GM21367 (cell line): ENCODE measurements at regions not wholly inside any gene's neighbourhood (a gene's known extent, or its start where the extent isn't known, plus 50 kb on each side); places are given as distances from the start of the nearest gene placed in this dataset.
"Not testable (repeated sequence)": the region's sequence is repeated elsewhere in the genome, so short reads cannot be mapped to it uniquely, and the experiment has no call there.

ENCODE experiments used
- ATAC-seq: cut with Tn5 transposase; IDR thresholded peaks from one replicate; pipeline ENCODE4 v1.9.1; 2021; ENCODE audit not compliant: unreplicated experiment

DNA sequence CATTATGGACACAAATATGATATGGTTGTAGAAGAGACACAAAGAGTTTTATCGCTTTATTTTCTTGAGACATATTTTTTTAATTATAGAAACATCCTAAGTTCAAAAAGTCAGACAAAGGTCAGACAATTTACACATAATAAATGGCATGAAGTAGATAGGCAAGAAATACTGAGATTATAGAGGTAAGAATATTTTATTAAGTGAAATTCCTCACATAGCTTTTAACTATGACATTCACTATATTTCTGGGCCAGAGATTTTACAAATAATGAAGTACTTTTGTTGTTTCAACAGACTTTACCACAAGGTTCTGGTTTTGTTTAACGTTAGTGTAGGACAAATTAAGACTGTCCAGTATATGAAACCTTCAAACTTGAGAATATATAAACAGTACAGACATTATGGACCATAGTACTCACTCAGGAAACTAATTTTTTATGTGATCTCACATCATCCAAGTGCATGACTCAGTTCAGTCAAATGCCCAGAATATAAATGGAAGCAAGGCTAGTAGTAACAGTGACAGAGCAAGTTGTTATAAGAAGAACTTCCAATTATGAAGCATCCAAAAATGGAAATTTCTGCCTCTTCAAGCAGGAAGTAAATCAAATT is 394.8 kb downstream of the KCNJ2 start:
- ATAC-seq: no peak

DNA sequence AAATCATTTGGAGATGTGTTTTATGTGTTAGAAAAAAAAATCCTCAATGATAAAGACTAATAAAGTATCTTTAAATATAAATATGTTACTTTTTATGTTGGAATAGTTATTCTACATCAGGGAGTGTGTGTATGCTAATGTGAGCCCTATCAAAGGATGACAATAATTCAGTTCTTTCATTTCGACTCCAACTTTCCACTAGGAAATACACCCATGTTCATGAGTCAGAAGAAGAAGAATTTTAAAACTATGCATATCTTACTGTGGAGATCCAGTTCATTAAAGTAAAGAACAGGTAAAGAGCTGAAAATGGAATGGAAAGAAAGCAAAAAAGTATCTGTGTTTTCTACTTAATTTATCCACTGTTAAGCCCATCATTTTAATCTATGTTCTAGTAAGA is 399.8 kb downstream of the KCNJ2 start:
- ATAC-seq: no peak

DNA sequence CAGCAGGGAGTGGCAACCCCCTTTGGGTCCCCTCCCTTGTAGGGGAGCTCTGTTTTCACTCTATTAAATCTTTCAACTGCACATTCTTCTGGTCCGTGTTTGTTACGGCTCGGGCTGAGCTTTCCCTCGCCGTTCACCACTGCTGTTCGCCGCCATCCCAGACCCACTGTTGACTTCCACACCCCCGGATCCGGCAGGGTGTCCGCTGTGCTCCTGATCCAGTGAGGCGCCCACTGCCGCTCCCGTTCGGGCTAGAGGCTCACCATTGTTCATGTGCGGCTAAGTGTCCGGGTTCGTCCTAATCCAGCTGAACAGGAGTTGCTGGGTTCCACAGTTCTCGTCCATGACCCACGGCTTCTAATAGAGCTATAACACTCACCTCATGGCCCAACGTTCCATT is 408.1 kb downstream of the KCNJ2 start:
- ATAC-seq: no peak

DNA sequence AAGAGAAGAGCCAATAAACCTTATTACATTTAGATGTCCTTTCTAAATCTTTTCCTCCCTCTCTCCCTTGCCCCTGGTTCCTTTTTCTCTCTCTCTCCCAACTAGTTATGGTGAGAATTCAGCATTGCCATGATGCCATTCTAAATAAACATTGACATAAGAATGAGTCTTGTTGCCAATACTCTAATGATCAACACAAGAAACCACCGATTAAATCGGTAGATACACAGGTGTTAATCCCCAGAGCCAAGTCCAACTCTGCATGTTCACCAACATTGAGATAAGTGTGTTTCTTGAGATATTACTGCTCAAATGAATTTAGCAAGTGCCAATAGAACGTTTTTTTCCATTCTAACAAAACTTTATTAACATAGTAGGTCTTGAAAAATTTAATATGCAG is 412.1 kb downstream of the KCNJ2 start:
- no peak for ATAC-seq

DNA sequence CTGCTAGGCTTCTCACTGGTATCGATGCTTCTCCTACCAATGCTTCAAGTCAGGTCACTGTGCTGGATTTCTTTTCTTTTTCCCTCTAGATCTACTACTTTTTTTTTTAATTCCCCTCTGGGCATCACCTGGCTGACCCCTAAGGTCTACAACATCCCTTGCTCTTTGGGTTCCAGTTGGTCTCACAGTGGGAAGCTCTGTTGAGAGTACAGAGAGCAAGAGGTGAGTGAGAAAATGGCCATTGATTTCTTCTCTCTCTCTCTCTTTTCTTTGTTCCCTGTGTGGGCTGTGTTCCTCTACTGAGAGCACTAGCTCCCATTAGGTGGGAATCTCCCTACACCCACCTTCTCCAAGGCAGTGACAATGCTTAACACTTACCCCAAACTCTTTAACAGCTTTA is 413.4 kb downstream of the KCNJ2 start:
- ATAC-seq: no peak

DNA sequence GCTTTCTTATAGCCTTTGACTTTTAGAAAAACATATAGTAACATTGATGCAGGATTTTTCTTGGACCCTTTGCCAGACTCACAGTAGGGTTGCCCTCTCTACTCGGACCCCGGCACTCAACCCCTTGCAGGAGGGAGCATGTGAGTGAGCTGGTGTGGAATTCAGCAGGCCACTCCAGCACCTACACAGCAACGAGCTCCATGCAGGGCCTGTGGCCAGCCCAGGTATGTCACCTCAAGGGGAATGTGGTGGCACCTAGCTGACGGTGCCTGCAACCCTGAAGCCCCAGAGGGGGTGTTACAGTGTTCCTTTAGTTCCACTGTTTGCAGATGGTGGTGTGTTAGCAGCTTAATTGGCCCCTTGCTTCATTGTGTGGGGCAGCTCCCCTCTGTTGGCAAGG is 414.9 kb downstream of the KCNJ2 start:
- no peak for ATAC-seq

DNA sequence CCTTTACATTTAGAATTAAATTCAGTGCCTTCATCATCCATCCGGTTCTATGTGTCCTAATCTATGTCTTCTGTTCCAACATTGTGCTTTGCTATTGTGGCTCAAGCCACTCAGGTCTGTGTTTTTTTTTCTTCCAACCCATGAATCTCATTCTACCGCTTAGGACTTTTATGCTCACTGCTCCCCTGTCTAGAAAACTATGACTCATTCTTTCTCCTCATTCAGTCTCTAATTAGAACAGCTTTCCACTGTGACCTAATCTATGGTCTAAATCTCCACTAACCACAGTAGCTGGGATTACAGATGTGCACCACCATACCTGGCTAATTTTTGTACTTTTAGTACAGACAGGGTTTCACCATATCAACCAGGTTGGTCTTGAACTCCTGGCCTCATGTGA is 418.7 kb downstream of the KCNJ2 start:
- ATAC-seq: no peak

DNA sequence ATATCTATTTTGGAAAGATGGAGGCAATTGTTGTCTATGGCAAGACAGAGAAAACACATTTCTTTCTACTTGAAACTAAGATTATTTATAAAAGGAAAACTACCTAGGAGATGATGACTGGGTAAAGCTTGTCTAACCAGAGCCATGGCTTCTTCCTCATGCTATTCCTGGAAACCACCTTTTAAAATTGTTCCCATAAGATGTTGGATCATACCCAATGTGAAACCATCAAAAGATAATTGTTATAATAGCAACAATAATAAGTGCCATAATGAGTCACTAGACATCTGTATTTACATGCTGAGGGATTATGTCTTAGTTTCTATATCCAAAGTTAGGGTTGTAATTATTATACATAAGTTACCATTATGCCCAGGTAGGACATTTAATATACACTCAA is 428.4 kb downstream of the KCNJ2 start:
- no peak for ATAC-seq

DNA sequence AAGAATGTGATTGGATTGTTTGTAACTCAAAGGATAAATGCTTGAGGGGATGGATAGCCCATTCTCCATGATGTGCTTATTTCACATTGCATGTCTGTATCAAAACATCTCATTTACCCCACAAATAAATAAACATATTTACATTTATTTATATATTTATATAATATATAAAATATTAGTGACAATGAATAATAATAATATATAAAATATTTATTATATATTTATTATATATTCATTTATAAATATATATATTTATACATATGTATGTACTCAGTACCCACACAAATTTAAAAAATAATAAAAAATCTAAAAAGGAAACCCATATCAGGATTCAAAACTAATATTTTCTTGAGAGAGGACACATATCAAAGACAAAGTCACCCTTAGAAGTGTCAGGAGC is 429.9 kb downstream of the KCNJ2 start:
- no peak for ATAC-seq

DNA sequence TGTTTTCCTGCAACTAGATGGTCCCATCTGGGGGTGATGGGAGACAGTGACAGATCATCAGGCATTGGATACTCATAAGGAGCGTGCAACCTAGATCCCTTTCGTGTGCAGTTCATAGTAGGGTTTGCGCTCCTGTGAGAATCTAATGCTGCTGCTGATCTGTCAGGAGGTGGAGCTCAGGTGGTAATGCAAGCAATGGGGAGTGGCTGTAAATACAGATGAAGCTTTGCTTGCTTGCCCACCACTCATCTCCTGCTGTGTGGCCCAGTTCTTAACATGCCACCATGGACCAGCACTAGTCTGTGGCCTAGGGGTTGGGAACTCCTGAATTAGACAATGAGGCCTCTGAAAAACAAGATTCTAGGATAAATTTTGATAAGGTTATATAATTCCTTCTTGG is 430.6 kb downstream of the KCNJ2 start:
- not testable (repeated sequence) for ATAC-seq

DNA sequence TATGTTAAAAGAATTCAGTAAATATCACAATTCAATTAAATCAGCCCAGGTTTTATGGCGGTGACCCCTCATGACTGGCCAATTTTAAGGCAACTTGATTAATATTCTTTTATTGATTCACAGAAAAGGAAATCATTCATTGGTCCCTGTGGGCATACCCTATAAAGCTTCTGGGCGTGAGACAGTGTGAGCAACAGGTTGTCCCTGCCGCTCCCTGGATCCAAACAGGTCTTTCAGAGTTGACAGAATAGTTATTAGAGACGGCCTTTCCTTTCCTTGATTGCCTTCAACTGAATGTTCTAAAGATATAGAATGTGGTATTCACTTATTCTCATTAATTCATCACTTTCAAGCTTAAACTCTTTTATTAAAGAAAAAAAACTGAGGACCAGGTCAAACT is 433.9 kb downstream of the KCNJ2 start:
- ATAC-seq: no peak

DNA sequence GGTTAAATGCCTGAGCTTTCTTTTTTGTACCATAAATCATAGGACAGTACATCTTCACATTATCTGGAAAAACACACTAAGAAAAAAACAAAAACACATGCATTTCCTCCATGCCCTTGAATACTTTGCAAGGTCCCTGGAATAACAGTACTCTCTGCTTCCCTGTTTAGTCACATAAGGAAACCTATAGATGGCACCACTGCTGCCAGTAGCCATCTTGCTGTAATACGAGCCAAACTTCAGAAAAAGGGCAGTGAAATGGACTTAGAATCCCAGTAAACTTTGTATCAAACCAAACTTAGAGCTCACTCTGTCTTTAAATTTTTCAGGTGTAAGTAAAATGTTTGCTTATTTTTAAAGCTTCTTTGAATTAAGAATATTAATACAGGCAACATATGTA is 435.5 kb downstream of the KCNJ2 start:
- ATAC-seq: no peak

DNA sequence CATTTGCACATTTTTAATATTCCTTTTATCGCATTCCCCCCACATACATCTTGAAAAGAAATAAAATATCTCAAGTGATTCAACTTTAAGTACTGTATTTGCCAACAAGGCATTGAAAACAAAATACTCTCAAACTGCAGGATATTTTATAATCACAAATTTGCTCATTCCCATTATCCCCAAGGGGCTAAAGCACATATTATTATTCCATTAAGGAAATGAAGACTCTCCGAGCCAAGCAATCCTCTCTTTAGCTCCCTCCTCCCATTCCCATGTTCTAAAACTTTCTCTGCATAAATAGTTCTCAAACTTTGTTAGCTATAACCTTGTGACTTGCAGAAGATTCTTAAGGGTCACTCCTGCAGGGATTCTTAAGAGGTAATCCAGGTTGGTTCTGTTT is 436.8 kb downstream of the KCNJ2 start:
- ATAC-seq: no peak

DNA sequence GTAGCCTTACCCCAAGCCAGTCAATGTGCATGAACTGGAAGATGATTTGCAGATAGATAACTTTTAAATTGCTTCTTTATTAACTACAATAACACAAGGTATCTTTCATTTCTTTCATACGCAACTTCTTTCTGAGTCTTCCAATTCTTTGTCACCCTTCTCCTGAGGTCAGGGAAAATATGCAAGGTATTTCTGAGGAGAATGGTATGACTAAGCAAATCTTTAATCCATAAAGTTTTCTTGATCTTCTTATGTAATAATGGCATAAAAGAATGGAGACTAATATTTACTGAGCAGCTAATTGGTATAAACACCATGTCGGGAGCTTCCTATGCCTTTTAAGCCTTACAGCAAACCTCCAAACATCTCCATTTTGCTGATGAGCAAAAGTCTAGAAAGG is 438.9 kb downstream of the KCNJ2 start:
- ATAC-seq: no peak

DNA sequence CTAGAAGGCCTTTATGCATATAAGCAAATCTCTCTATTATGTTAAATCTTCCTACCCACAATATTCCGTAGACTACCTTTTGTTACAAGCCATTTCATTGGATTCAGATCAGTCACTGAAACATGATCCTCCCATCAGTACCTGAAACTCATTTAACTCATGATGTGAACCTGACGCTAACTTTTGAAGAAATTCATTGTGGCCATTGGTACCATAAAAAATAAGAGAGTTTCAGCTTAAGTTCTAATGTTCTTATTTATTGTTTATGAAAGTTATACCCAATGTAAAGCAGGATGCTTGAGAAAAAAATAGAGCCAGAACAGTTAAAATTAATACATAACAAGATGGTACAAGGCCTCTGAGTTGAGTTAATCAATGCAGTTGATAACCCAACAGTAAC is 439.6 kb downstream of the KCNJ2 start:
- no peak for ATAC-seq

DNA sequence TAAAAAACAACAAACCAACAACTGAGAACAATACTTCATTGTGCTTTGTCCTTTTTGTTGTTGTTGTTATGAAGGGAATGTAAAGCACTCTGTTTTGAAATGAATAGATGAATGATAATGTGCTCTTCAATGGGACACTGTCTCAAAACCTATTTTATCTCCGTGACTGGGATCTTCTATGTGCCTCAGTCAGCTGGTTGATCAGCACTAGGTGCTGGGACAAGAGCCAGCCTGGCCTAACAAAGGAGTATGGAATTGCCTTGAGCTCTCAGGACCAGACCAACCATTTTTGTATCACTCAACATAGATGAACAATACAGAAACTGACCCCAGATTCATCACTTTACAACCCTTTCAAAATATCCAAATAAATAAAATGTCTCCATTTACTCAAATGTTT is 440.2 kb downstream of the KCNJ2 start:
- no peak for ATAC-seq

DNA sequence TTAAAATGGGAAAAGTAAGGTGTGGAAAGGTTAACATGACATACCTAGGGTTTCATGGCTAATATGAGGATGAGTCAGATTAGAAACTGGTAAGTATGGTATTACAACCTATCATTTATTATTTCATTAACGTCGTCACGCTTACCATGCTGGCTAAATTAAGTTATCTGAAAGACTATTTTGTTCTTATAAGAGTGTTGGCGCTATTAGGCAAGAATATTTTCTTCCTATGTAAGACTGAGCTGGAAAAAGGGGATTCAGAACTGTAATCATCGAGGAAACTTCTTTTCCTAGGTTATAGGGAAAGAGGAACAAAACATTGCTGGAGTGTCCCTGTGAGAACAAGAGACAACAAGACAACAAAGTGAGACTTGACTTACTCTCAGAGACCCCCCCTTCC is 440.8 kb downstream of the KCNJ2 start:
- no peak for ATAC-seq

DNA sequence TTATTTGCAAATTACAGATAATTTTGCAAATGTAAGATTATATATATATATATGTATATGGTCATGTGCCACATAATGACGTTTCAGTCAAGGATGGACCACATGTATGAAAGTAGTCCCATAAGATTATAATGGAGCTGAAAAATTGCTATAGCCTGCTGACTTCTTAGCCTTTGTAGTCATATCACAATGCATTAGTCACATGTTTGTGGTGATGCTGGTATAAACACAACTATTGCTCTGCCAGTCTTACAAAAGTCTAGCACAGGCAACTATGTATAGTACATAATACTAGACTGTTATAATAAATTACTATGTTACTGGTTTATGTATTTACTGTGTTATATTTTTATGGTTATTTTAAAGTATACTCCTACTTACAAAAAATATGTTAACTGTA is 444.3 kb downstream of the KCNJ2 start:
- no peak for ATAC-seq

DNA sequence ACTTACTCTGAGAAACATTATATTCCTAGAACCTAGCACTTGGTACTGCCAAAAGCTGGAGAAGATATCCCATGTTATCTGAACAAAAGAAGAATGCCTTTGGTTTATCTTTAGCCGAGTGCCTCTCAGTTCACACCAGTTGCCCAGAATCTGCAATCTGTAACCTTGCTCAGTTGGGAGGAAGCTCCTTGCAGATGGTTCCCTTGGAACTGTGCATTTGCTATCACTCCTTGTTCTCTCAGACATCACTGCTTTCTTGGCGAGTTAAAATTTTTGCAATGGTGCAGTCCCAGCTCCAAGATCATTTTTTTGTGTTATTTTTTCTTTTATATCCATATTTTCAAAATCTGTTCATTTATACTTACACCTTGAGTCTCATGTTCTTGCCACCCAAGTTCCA is 446.5 kb downstream of the KCNJ2 start:
- no peak for ATAC-seq

DNA sequence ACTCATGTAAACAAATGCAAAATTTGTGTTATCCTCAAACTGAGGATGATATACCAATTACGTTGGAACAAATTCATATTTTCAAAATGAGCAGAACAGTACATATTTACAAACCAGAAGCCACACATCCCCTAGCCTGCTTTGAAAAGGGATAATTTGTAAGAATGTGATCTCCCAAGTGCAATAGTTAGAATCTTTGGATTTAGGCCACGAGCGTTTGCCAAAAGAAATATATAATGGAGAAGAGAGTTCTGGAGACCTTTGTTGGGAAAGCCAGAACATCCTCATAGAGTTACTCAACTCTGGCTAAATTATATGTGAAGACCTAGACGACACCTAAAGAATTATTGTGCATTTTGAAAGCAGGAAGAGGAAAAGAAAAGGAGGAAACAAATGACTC is 449.3 kb downstream of the KCNJ2 start:
- no peak for ATAC-seq

DNA sequence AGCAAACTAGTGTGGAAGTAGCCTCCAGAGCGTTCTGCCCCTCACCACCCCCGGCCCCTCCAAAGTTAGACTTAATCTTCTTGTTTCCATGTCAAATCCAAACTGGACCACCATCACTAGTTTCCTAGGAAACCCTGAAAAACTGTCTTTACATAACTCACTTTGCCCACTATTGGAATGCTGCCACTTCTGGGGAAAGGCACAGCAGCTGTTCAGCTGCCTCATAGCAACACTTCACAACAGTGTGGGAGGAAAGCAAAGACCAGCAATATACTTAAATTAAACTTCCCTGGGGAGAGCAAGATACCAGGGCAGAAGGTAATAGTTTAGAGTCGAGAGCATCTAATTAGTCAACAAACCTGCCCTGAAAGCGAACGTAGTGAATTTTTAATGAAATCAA is 452.2 kb downstream of the KCNJ2 start:
- ATAC-seq: no peak

DNA sequence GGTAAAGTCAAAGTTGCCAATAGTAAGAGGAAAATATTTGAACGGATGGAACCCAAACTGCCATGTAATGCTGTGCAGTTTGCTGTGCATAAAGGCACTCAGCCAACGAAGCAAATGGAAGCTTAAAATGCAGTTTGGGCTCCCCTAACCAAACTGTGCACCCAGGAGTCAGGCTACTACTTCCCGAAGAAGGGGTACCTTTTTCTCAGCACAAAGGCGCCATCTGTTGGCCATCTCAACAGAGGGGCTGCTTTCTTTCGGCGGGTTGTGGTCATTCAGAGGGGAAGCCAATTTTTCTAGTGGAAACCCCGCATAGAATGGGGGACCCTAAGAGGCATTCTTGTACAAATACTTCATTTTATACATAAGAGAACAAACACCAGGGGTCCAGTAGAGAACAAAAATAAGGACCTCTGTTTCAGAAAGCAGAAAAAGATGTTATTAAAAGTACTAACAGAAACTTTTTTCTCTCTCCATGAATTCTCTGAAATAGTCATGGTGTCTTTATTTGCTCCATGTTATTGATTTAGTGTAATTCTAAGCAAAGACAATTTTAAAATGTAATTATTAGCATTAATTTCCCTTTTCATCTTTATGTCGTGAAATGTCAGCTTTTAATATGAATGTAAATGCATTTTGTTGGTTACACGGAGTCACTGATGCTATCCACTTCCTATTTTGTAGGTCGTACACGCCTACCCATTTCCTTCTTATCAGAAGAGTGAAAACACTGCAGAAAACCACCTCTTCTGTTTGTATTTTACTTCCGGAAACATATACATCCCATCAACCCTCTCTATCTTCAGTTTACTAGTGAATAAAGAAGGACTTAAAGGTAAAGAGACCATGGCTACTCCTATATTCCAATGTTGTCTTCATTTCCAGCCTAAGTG is 453.3 kb downstream of the KCNJ2 start:
- no peak for ATAC-seq

DNA sequence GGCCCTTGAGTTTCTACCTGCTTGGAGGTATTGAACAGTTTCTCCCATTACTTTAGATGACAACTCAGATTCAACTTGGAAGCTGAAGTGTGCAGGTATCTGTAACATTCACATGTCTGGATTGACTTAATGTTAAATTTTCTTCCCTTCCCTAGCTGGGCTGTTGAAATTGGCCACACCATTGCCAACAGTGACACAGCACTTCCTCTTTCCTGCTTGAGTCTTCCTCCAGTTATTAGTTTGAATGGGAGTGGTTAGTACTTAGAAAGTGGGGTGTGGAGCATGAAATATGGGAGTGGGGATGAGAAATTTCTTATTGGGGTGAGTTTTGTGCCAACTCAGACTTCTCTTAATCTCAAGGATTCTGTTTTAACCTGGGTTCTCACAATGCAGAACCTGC is 454.9 kb downstream of the KCNJ2 start:
- ATAC-seq: no peak
